Endodermal cell (in vitro differentiated cells): ENCODE measurements at regions not wholly inside any gene's neighbourhood (a gene's known extent, or its start where the extent isn't known, plus 50 kb on each side); places are given as distances from the start of the nearest gene placed in this dataset.

ENCODE experiments used
- DNase-seq: peaks from one replicate; pipeline ENCODE4 v3.0.0-alpha.2; 2017
- H3K27ac ChIP-seq: 2 replicates; pipeline ENCODE4 v1.5.1; 2013; ENCODE audit warnings: mild to moderate bottlenecking, low read depth, low read length, moderate library complexity
- H3K27me3 ChIP-seq: 2 replicates; pipeline ENCODE4 v1.6.1; 2013; ENCODE audit warnings: mild to moderate bottlenecking, low read length, moderate library complexity; ENCODE audit not compliant: insufficient read depth, control insufficient read depth, poor library complexity, severe bottlenecking
- H3K36me3 ChIP-seq: 2 replicates; pipeline ENCODE4 v1.7.0; 2013; ENCODE audit warnings: mild to moderate bottlenecking, low read length, moderate library complexity; ENCODE audit not compliant: control insufficient read depth, insufficient read depth
- H3K4me1 ChIP-seq: one replicate; pipeline ENCODE4 v1.7.0; 2013; ENCODE audit warnings: low read length; ENCODE audit not compliant: control insufficient read depth, insufficient read depth
- H3K4me3 ChIP-seq: 2 replicates; pipeline ENCODE4 v1.5.1; 2013; ENCODE audit warnings: mild to moderate bottlenecking, low read length, moderate library complexity
- H3K9ac ChIP-seq: 2 replicates; pipeline ENCODE4 v1.6.1; 2013; ENCODE audit warnings: mild to moderate bottlenecking, low read length, moderate library complexity; ENCODE audit not compliant: poor library complexity, severe bottlenecking; ENCODE audit errors: extremely low read depth
- H3K9me3 ChIP-seq: 2 replicates; pipeline ENCODE4 v1.6.1; 2013; ENCODE audit warnings: mild to moderate bottlenecking, low read length, moderate library complexity; ENCODE audit not compliant: control insufficient read depth
- H3K27ac Mint-ChIP-seq: 2 replicates; pipeline ENCODE4 v1.8.0; 2020; ENCODE audit warnings: mixed read lengths
- H3K27me3 Mint-ChIP-seq: 2 replicates; pipeline ENCODE4 v1.8.0; 2021; ENCODE audit warnings: mild to moderate bottlenecking, mixed read lengths; ENCODE audit not compliant: insufficient read depth
- H3K36me3 Mint-ChIP-seq: 2 replicates; pipeline ENCODE4 v1.8.0; 2020; ENCODE audit warnings: low read depth, mixed read lengths
- H3K4me1 Mint-ChIP-seq: 2 replicates; pipeline ENCODE4 v1.8.0; 2020; ENCODE audit warnings: mixed read lengths
- H3K4me3 Mint-ChIP-seq: 2 replicates; pipeline ENCODE4 v1.8.0; 2020; ENCODE audit warnings: mild to moderate bottlenecking, moderate library complexity, mixed read lengths
- H3K9me3 Mint-ChIP-seq: 2 replicates; pipeline ENCODE4 v1.8.0; 2020; ENCODE audit warnings: mild to moderate bottlenecking, mixed read lengths
- WGBS, 2 experiments: methylation state at CpG; one replicate each; pipeline versions ENCODE4 v1.1.5 to v1.1.7; 2013; ENCODE audit warnings: missing lambda C conversion rate in 2 of 2, mixed read lengths in 1 of 2; ENCODE audit not compliant: insufficient coverage in 1 of 2, insufficient read length in 1 of 2; 5-methylcytosine and 5-hydroxymethylcytosine counted together
- TF ChIP-seq, protein P1 (sequence below): fragments of 200-600 bp; sonication (generic); conservative IDR thresholded peaks from 2 replicates; pipeline ENCODE4 v1.5.0; 2021; ENCODE audit warnings: antibody characterized with exemption, mild to moderate bottlenecking

GRCh38 chr5:124524552-124525232 lies 221.7 kb downstream of the ZNF608 start:
- peaks cover 4% of the 10 kb centered on the region for H3K9me3 ChIP-seq
- 87 to 94% methylated on average over 6 of the region's 6 CpGs for WGBS, 2 experiments
- Mint-ChIP-seq H3K36me3 (peaks cover 20% of the 10 kb centered on the region), H3K4me3 (no peak overlapping the region), H3K4me1 (peaks cover 5% of the 10 kb centered on the region), H3K9me3 (peaks cover 17% of the 10 kb centered on the region), H3K27me3 (no peaks in the 10 kb centered on the region), H3K27ac (no peak overlapping the region)
- H3K27me3 ChIP-seq = no peaks in the 10 kb centered on the region
- TF ChIP-seq, protein P1, sequence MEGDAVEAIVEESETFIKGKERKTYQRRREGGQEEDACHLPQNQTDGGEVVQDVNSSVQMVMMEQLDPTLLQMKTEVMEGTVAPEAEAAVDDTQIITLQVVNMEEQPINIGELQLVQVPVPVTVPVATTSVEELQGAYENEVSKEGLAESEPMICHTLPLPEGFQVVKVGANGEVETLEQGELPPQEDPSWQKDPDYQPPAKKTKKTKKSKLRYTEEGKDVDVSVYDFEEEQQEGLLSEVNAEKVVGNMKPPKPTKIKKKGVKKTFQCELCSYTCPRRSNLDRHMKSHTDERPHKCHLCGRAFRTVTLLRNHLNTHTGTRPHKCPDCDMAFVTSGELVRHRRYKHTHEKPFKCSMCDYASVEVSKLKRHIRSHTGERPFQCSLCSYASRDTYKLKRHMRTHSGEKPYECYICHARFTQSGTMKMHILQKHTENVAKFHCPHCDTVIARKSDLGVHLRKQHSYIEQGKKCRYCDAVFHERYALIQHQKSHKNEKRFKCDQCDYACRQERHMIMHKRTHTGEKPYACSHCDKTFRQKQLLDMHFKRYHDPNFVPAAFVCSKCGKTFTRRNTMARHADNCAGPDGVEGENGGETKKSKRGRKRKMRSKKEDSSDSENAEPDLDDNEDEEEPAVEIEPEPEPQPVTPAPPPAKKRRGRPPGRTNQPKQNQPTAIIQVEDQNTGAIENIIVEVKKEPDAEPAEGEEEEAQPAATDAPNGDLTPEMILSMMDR = peak; percentile 55
- H3K9ac ChIP-seq = no peak overlapping the region
- no peaks in the 10 kb centered on the region for H3K36me3 ChIP-seq
- H3K27ac ChIP-seq = no peak overlapping the region
- no peak for DNase-seq
- no peak overlapping the region for H3K4me3 ChIP-seq
- peaks cover 3% of the 10 kb centered on the region for H3K4me1 ChIP-seq

- no peak overlapping the region for H3K4me3 Mint-ChIP-seq
- Histone ChIP-seq H3K4me3 (no peak overlapping the region), H3K9ac (no peak overlapping the region), H3K4me1 (peaks cover 3% of the 10 kb centered on the region), H3K9me3 (peaks cover 4% of the 10 kb centered on the region), H3K36me3 (no peaks in the 10 kb centered on the region), H3K27ac (no peak overlapping the region), H3K27me3 (no peaks in the 10 kb centered on the region)
- TF ChIP-seq, protein P1 = no peak
- peaks cover 18% of the 10 kb centered on the region for H3K36me3 Mint-ChIP-seq
- peaks cover 17% of the 10 kb centered on the region for H3K9me3 Mint-ChIP-seq
- H3K4me1 Mint-ChIP-seq = peaks cover 5% of the 10 kb centered on the region
- 90 to 100% methylated on average over 4 to 5 of the region's 5 CpGs for WGBS, 2 experiments
- no peaks in the 10 kb centered on the region for H3K27me3 Mint-ChIP-seq
- no peak overlapping the region for H3K27ac Mint-ChIP-seq
- DNase-seq = no peak
Measured at GRCh38 chr5:124523897-124524296, 222.5 kb downstream of the ZNF608 start.

DNA sequence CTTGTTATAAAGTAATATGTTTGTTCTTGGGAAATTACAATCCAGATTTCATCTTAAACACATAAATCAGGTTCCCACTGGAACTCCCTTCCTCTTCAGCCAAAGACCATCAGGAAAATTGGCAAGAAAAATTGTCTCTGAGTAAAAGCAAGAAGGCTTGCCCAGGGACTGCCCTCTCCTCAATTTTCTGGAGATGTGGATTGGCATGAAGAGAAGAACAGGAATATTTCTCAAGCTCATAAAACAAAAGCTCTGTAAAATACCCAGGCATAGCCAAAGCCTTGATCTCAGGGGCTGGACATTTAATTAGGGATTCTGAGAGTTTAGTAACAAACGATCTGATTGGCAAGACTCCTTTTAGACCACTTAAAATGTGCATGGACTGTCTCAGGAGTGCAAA lies 223.4 kb downstream of the ZNF608 start:
- Histone ChIP-seq H3K27ac (no peak overlapping the region), H3K27me3 (no peaks in the 10 kb centered on the region), H3K36me3 (no peaks in the 10 kb centered on the region), H3K9ac (no peak overlapping the region), H3K9me3 (no peaks in the 10 kb centered on the region), H3K4me1 (peaks cover 3% of the 10 kb centered on the region), H3K4me3 (no peak overlapping the region)
- TF ChIP-seq, protein P1 = no peak
- peaks cover 17% of the 10 kb centered on the region for H3K9me3 Mint-ChIP-seq
- no peaks in the 10 kb centered on the region for H3K27me3 Mint-ChIP-seq
- no peak overlapping the region for H3K27ac Mint-ChIP-seq
- H3K4me3 Mint-ChIP-seq = no peak overlapping the region
- peaks cover 5% of the 10 kb centered on the region for H3K4me1 Mint-ChIP-seq
- H3K36me3 Mint-ChIP-seq = peaks cover 15% of the 10 kb centered on the region
- no peak for DNase-seq
- WGBS, 2 experiments = 88 to 100% methylated on average over 1 of the region's 1 CpG
